Astrocyte of the cerebellum (primary cell): ENCODE measurements at regions not wholly inside any gene's neighbourhood (a gene's known extent, or its start where the extent isn't known, plus 50 kb on each side); places are given as distances from the start of the nearest gene placed in this dataset.

Experiments used
- DNase-seq: peaks from one replicate; pipeline ENCODE4 v3.0.0-alpha.2; 2011; ENCODE audit warnings: low read depth
- H3K4me3 ChIP-seq: 2 replicates; pipeline ENCODE4 v1.5.1; 2011; ENCODE audit warnings: mild to moderate bottlenecking, low read depth, low read length, moderate library complexity
- in situ Hi-C: cut with HindIII; loops from 2 replicates; pipeline ENCODE4 v1.10.0; 2017; ENCODE audit warnings: low sequenced_read_pairs
- TF ChIP-seq, protein P1 (sequence below): IDR thresholded peaks from 2 replicates; pipeline ENCODE4 v1.5.1; 2012; ENCODE audit warnings: low read length, low read depth, moderate library complexity, mild to moderate bottlenecking; ENCODE audit errors: missing control alignments

DNA sequence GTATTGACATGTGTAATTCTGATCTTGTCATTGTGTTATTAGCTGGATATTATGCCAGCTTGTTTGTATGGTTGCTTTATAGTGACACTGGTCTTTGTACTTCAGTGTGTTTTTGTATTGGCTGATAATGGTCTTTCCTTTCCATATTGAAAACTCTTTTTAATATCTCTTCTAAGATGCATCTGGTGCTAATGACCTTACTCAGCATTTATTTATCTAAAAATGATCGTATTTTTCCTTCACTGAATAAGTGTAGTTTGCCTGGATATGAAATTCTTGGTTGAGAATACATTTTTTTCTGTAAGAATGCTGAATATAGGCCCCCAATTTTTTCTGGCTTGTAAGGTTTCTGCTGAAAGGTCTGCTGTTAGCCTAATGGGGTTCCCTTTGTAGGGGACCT lies 465.5 kb upstream of the TMPRSS15 start:
- no peak overlapping the region for H3K4me3 ChIP-seq
- in situ Hi-C loops, result no loop called here
- TF ChIP-seq, protein P1, sequence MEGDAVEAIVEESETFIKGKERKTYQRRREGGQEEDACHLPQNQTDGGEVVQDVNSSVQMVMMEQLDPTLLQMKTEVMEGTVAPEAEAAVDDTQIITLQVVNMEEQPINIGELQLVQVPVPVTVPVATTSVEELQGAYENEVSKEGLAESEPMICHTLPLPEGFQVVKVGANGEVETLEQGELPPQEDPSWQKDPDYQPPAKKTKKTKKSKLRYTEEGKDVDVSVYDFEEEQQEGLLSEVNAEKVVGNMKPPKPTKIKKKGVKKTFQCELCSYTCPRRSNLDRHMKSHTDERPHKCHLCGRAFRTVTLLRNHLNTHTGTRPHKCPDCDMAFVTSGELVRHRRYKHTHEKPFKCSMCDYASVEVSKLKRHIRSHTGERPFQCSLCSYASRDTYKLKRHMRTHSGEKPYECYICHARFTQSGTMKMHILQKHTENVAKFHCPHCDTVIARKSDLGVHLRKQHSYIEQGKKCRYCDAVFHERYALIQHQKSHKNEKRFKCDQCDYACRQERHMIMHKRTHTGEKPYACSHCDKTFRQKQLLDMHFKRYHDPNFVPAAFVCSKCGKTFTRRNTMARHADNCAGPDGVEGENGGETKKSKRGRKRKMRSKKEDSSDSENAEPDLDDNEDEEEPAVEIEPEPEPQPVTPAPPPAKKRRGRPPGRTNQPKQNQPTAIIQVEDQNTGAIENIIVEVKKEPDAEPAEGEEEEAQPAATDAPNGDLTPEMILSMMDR, result no peak
- no peak for DNase-seq

DNA sequence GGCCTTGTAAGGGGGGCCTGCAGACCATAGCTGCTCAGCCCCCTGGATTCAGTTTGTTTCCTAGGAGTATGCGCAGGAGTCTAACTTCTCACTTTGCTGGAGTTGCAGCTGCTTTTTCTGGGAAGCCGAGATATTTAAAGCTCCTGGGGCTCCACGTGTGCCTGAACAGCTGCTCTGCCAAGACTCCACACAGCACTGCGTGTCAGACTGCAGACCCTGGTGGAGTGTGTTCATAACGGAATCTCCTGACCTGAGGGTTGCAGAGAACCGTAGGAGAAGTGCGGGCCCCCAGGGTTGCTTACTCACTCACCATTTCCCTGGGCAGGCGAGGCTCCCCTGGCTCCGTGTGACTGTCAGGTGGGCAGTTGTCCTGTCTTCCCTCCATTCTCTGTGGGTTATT lies 474.3 kb upstream of the TMPRSS15 start:
- no peak for DNase-seq
- in situ Hi-C loops, result no loop called here
- TF ChIP-seq, protein P1, result no peak
- no peak overlapping the region for H3K4me3 ChIP-seq

DNA sequence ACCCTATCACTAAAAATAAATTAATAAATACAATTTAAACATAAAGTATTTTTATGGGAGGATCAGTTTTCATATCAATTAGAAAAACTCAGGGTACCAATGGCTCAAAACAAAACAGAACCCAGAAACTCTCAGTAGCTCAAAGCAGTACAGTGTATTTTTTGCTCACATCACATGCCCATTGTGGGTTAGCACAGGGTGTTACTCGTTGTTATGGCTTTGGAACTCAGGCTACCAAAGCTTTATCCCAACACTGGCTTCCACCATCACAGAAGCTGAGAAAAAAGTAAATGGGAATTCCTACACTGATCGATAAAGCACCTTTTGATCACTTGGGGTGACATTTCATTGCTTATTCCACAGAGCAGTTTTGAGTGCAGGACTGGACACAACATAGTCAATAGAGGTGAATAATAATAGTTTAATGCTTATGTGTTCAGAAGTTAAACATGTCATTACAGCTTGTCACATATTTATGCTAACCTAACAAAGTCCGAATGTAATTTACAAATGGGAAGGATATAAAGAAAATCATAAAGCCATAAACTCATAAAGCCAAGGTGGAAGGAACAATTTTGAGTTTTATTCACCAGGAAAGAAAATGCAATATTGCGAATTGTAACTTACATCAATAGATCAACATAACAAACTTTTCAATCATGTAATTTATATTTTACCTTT lies 484.5 kb upstream of the TMPRSS15 start:
- in situ Hi-C loops, result no loop called here
- no peak overlapping the region for H3K4me3 ChIP-seq
- DNase-seq, result no peak
- TF ChIP-seq, protein P1, result no peak

DNA sequence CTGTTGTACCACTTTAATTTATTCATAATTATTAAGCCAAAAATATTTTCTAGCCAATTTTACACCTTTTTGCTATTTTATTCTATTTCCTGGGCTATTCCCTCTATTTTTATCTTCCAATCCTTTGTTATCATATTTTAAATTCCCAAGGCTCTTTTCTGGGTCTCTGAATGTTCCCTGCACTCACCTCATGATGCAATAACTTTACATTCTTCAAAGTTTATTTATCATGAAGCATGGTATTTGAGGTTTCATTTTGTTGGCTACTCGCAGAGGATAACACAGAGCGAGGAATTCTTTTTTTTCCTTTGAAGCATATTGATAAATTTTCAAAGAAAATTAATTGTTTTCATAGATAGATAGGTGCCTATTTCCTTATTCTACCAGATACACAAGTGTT lies 489.8 kb upstream of the TMPRSS15 start:
- no peak overlapping the region for H3K4me3 ChIP-seq
- in situ Hi-C loops, result no loop called here
- no peak for DNase-seq
- TF ChIP-seq, protein P1, result no peak

DNA sequence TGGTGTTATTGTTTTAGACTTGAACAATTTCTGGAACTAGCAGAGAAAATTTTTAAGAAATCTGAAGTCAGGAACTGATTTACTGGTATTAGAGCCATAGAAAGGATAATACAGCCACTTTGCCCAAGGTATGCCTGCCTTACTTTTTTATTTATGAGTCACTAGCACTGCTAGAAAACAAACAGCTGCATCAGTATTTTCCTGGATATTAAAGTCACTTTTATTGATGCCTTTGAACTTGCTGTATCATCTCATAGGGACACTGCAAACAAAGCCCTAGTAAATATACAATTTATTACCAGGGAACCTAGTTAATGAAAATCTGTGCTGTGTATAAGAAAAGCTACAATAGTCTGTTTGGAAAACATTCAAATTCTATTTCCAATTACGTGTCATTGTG lies 490.8 kb upstream of the TMPRSS15 start:
- H3K4me3 ChIP-seq, result no peak overlapping the region
- DNase-seq, result no peak
- TF ChIP-seq, protein P1, result no peak
- in situ Hi-C loops, result no loop called here

DNA sequence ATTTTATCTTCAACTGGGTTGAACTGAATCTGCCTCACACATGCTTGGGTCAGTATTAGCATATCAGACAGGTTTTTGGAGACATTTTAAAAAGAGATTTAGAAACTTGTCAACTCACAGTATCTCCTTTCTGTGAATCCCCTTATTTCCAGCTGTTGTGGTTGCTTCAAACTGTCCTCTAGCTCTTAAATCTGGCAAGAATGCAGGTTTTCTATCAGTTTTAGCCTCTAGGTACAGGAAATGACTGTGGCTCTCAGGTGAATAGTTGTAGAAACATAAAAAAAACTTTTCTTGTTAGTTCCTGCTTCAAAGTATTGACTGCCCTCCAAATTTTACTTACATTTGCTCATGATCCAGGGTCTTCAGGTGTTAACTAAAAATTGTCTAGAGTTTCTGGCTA lies 495.7 kb upstream of the TMPRSS15 start:
- no peak for DNase-seq
- no peak overlapping the region for H3K4me3 ChIP-seq
- TF ChIP-seq, protein P1, result no peak
- in situ Hi-C loops, result no loop called here
